ENCODE measurements at regions not wholly inside any gene's neighbourhood (a gene's known extent, or its start where the extent isn't known, plus 50 kb on each side); places are given as distances from the start of the nearest gene placed in this dataset.

GRCh38 chr10:108051218-108051617 lies 886.7 kb upstream of the SORCS1 start:
- CTCF ChIA-PET: interaction anchor here (1.4 kb wide), 1 partner anchor 14 kb away, joined by 3 read pairs; no protein-coding TSS in a partner anchor
- POLR2A ChIA-PET: no interaction called here
- DNase-seq (ENCODE audit: extremely low spot score): no peak
- no peak for TF ChIP-seq CTCF (IDR thresholded peaks at IDR 0.05; ENCODE audit: control extremely low read depth, extremely low read depth, low read depth, missing control alignments)

- no peak for TF ChIP-seq CTCF (IDR thresholded peaks at IDR 0.05; ENCODE audit: control extremely low read depth, extremely low read depth, low read depth, missing control alignments)
- DNase-seq (ENCODE audit: extremely low spot score): no peak
- ChIA-PET CTCF (interaction anchor here (0.9 to 1.4 kb wide), 2 partner anchors 9 to 13 kb away, joined by 3 read pairs; no protein-coding TSS in a partner anchor), POLR2A (no interaction called here)
Observed at GRCh38 chr10:108050626-108051025, 886.1 kb upstream of the SORCS1 start.

GRCh38 chr10:108049668-108050067 lies 885.2 kb upstream of the SORCS1 start:
- CTCF ChIA-PET: interaction anchor here (0.9 to 1.4 kb wide), 3 partner anchors 10 to 640 kb away, joined by 3 read pairs; no protein-coding TSS in a partner anchor
- TF ChIP-seq CTCF (IDR thresholded peaks at IDR 0.05; ENCODE audit: control extremely low read depth, extremely low read depth, low read depth, missing control alignments): no peak
- POLR2A ChIA-PET: no interaction called here
- DNase-seq (ENCODE audit: extremely low spot score): no peak

GRCh38 chr10:108048898-108049297 lies 884.4 kb upstream of the SORCS1 start:
- TF ChIP-seq CTCF (IDR thresholded peaks at IDR 0.05; ENCODE audit: control extremely low read depth, extremely low read depth, low read depth, missing control alignments): no peak
- CTCF ChIA-PET: interaction anchor here (1.1 kb wide), 1 partner anchor 9 kb away, joined by 3 read pairs; no protein-coding TSS in a partner anchor
- POLR2A ChIA-PET: no interaction called here
- no peak for DNase-seq (ENCODE audit: extremely low spot score)

- POLR2A ChIA-PET: no interaction called here
- TF ChIP-seq CTCF (IDR thresholded peaks at IDR 0.05; ENCODE audit: control extremely low read depth, extremely low read depth, low read depth, missing control alignments): no peak
- CTCF ChIA-PET: no interaction called here
- no peak for DNase-seq (ENCODE audit: extremely low spot score)
Observed at GRCh38 chr10:108039821-108040584, 875.5 kb upstream of the SORCS1 start.

- ChIA-PET POLR2A (no interaction called here), CTCF (interaction anchor here (0.9 to 2.9 kb wide), 2 partner anchors 9 to 13 kb away, joined by 3 to 10 read pairs; no protein-coding TSS in a partner anchor)
- no peak for TF ChIP-seq CTCF (IDR thresholded peaks at IDR 0.05; ENCODE audit: control extremely low read depth, extremely low read depth, low read depth, missing control alignments)
- DNase-seq (ENCODE audit: extremely low spot score): no peak
Observed at GRCh38 chr10:108037061-108037460, 872.6 kb upstream of the SORCS1 start.

Measured in GM10248 (cell line).